Urothelium cell line (cell line): ENCODE measurements at regions not wholly inside any gene's neighbourhood (a gene's known extent, or its start where the extent isn't known, plus 50 kb on each side); places are given as distances from the start of the nearest gene placed in this dataset.

ENCODE experiments used
- DNase-seq: peaks from one replicate; pipeline ENCODE4 v3.0.0; 2011; ENCODE audit warnings: low spot score, mixed read lengths
- FAIRE-seq: peaks from 2 replicates; lab custom pipeline; 2011; peaks lifted over from hg19 to GRCh38; lab: Jason Lieb, UNC

GRCh38 chr4:160143574-160143973 lies 1040.7 kb downstream of the RAPGEF2 start:
- DNase-seq (no peak), FAIRE-seq (no peak)

DNA sequence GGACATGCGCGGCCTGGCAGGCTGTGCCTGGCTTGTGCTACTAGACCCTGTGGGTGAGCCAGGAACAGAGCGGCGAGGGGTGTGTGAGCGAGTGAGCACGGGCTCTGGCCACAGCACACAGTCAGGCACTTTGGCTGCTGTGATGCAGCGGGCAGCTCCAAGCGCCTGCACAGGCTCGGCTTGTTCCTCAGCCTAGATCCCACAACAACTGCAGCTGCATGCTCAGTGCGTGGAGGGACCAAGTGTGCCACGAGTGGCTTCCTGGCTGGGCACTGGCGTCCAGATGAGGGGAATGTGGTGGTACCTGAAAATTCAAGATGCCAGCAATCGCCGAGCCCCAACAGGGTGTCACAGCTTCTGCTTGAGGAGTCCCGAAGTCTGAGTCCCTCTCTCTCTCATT lies 1056.6 kb downstream of the RAPGEF2 start:
- FAIRE-seq (no peak), DNase-seq (no peak)

DNA sequence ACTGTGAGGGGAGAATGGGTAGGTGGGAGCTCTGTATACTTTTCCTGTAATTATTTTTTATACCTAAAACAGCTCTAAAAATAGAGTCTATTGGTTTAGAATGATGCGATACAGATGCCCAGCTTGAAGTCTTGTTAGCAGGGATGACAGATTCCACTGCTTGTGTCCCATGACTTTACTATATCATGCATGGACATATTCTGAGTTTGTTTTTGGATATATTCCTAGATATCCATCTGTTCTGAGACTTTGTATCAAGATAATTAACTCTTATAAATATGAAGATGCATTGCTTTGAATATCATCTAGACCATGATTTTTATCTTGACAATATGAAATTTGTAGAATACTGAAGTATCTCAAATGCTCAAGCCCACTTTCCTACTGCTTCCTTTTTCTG lies 1058.1 kb downstream of the RAPGEF2 start:
- DNase-seq (no peak), FAIRE-seq (no peak)

DNA sequence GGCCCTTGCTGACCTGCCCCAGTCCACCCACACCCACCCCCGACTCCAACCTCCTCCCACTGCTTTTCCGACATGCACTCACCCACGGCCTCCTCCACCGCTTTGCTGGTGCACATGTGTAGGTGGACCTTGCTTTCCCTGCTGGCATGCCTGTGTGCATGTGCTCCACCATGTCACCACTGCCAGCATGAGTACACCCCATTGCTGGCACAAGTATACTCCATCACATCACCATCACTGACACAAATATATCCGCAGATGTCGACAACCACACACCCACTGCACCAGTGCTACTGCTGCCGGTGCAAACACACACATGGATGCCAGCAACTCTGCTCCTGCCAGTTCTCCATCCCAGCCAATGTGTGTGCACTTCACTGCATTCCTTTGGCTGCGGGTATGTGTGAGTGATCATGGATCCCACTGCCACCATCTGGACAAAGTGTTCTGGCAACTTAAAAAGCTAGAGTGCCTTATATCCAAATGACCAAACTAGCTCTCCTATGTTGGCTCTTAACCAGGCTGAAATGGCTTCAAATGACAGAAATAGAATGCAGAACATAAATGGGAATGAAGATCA lies 1072.3 kb downstream of the RAPGEF2 start:
- DNase-seq (peak; percentile 13), FAIRE-seq (no peak)

- FAIRE-seq (no peak), DNase-seq (peak; percentile 61)
Measured at GRCh38 chr4:160180211-160180610, 1077.3 kb downstream of the RAPGEF2 start.

DNA sequence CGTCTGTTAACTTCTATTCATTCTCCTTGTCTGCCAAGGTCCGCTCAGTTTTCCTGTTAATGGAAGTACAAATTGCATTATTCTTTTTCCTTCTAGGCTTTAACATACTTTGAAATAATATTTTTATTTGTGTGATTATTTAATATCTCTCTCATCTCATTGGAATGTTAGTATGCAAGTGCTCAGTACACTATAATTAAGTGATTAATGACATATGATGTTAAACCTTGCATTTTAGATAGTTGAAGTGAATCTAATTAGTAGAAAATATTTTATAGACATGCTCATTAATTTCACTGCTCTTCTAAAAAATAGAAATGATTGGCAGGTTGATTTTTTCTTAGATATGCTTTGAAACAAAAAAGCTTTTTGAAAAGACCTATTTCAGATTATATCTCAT lies 1079.8 kb downstream of the RAPGEF2 start:
- DNase-seq: no peak
- FAIRE-seq: no peak

DNA sequence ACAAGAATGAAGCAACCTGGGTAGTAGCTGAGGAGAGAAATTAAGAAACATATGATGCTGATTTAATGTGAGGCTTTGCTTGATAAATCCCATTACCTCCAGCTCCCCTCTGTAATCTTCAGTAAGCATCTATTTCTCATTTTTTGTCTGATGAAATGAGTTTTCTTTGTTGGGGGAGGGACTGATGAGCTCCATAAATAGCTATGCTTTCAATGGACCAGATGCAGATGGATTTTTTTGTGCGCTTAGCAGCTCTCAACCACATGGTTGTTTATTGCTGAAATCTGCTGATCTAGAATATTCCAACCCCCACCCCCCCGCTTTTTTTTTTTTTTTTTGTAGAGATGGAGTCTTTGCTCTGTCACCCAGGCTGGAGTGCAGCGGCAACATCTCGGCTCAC lies 1082.0 kb downstream of the RAPGEF2 start:
- DNase-seq (no peak), FAIRE-seq (no peak)

DNA sequence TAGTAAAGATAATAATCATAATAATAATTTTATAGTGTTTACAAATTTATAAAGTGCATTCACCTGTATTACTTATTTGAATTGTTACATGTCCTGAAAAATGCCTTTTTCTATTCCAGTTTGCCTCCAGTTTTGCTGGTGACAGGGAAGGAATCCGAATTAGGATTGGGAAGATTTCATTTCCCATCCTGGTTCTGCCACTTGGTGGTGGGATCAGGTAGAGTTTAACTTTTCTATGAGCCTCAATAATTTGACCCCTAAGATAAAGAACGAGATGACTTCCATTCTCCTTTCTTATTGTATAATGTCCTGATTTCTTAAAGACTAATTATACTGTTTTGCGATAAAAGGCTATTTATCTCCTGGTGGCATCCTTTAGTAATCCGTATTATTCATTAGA lies 1090.9 kb downstream of the RAPGEF2 start:
- FAIRE-seq (no peak), DNase-seq (no peak)

- FAIRE-seq: no peak
Measured at GRCh38 chr4:160194716-160195115, 1091.8 kb downstream of the RAPGEF2 start.

GRCh38 chr4:160202802-160203201 lies 1099.9 kb downstream of the RAPGEF2 start:
- DNase-seq (no peak), FAIRE-seq (no peak)

More at GRCh38 chr4:160194716-160195115, 1091.8 kb downstream of the RAPGEF2 start:
- DNase-seq: peak; percentile 7

DNA sequence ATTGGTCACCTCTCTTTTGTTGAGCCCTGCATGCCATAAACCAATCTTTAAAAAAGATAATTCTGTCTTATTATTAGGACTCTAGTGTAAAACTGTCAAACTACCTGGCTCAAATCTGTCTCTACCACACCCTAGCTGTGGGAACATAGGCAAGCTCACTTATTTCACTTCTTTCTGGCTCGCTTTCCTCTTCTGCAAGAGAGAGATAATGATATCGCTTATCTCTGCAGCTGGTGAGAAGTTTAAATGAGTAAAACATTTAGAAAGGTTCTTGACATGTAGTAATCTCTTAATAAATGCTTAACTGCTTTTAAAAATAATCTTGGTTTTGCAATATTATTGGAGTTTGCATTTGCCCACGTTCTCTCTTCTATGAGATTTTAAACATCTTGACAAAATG lies 1109.2 kb downstream of the RAPGEF2 start:
- DNase-seq: no peak
- FAIRE-seq: no peak

- no peak for FAIRE-seq
- DNase-seq: no peak
Measured at GRCh38 chr4:160213366-160213765, 1110.5 kb downstream of the RAPGEF2 start.

GRCh38 chr4:160217352-160217751 lies 1114.5 kb downstream of the RAPGEF2 start:
- FAIRE-seq (no peak), DNase-seq (no peak)

- no peak for FAIRE-seq
- no peak for DNase-seq
Measured at GRCh38 chr4:160224049-160224448, 1121.2 kb downstream of the RAPGEF2 start.

DNA sequence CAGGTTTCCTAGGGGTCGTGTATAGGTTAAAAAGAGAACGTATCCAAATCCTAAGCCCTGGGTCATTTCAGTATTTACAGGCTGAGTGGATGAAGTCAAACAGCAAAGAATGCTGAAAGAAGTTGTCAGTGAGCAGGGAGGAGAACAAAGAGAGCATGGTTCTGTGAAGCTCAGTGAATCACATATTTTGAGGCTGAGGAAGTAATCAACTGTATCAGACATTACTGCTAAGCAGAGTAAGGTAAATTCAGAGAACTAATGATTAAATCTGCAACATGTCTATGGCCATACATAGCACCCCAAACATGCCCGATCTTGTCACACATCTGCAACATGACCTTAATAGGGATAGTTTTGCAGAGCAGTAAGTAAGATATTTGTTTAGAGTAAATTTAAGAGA lies 1130.3 kb downstream of the RAPGEF2 start:
- FAIRE-seq (no peak), DNase-seq (no peak)

DNA sequence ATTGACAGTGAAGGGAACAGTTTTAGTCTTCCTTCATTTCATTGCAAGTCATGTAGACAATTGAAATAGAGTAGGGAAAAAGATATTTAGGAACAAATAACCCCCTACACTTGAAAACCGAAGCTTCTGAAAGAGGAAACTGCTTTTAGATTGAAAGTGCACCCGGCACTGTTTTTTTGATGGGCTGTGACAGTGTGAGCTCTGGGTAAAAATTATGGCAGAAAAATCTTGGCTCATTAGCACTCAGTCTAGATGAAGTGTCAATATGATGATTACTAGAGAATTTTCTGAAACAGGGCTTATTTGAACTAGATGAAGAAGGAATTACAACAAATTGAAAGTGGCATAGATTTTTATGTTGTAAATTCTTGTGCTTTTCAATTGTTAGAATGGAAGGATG lies 1132.4 kb downstream of the RAPGEF2 start:
- DNase-seq: no peak
- FAIRE-seq: no peak

- FAIRE-seq (no peak), DNase-seq (no peak)
Measured at GRCh38 chr4:160235771-160236170, 1132.9 kb downstream of the RAPGEF2 start.

- DNase-seq: no peak
- no peak for FAIRE-seq
Measured at GRCh38 chr4:160238790-160239189, 1135.9 kb downstream of the RAPGEF2 start.

- DNase-seq (no peak), FAIRE-seq (no peak)
Measured at GRCh38 chr4:160247091-160247656, 1144.3 kb downstream of the RAPGEF2 start.

DNA sequence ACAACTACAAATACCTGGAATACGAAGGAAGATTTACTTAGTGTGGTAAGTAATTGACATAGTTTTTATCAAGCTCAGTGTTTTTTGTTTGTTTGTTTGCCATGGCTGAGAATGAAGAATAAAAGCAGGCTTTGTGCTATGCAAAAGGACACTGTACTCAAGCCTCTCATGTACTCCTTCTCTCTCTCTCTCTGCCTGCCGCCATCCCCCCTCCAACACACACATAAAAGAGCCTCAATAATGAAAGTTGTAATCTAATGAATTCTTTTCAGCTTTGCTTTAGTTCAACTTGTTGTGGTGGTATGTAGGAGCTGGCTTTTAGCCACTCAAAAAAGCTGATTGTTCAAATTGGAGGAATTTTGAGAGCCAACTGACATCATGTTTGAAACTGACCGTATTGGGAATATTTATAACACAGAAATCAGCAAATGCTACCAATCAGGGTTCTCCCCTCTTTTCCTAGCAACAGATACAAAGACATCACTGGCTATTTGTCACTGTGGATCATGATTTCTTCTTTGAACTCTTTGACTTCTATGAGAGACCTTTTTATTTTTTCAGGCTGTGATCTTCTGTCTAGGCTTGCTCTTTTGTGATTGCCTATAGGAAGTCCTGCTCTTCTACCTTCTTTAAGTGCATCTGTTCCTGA lies 1148.8 kb downstream of the RAPGEF2 start:
- no peak for DNase-seq
- FAIRE-seq: no peak

GRCh38 chr4:160257318-160257717 lies 1154.4 kb downstream of the RAPGEF2 start:
- no peak for FAIRE-seq
- DNase-seq: no peak

- DNase-seq (no peak), FAIRE-seq (no peak)
Measured at GRCh38 chr4:160265014-160265413, 1162.1 kb downstream of the RAPGEF2 start.

DNA sequence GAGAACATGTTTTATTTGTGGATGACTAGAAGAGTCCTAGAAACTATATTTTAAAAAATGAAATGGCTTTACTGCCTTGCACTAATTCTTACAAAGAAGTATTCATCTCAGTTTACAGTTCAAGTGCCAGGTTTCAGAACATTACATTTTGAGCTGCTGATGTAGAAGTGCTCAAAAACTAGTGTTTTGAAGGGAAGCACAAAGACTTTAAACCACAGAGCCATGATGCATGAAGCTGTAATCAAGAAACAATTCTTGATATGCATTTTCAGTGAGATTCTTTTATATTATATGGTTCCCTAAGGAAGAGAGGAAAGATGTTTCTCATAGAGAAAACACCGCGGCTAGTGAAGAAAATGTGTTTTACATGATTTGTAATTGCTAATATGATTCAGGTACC lies 1163.0 kb downstream of the RAPGEF2 start:
- DNase-seq (no peak), FAIRE-seq (no peak)
